ENCODE measurements at regions not wholly inside any gene's neighbourhood (a gene's known extent, or its start where the extent isn't known, plus 50 kb on each side); places are given as distances from the start of the nearest gene placed in this dataset.

- TF ChIP-seq POLR2AphosphoS5 (IDR thresholded peaks at IDR 0.05): no peak
- no peak for TF ChIP-seq POLR2A (IDR thresholded peaks at IDR 0.05)
- TF ChIP-seq CTCF (IDR thresholded peaks at IDR 0.05 in 8 of 11, conservative IDR thresholded peaks at IDR 0.05 in 3 of 11): no peak
Observed at GRCh38 chr4:3348621-3349020, 55.8 kb downstream of the RGS12 start.

All from spleen (tissue), 7 donors.